H9 (cell line): ENCODE measurements at regions not wholly inside any gene's neighbourhood (a gene's known extent, or its start where the extent isn't known, plus 50 kb on each side); places are given as distances from the start of the nearest gene placed in this dataset.
A peak's percentile ranks its signal among the peaks of the same experiment; 100 is the strongest.

Experiments
- DNase-seq: peaks from one replicate; pipeline ENCODE4 v3.0.0-alpha.2; 2017
- H2AFZ ChIP-seq: one replicate; pipeline ENCODE4 v1.6.1; 2013; ENCODE audit warnings: mild to moderate bottlenecking, low read length, control low read depth, moderate library complexity
- H2AK5ac ChIP-seq: 2 replicates; pipeline ENCODE4 v1.6.1; 2013; ENCODE audit warnings: low read length, control low read depth, mixed read lengths; ENCODE audit not compliant: insufficient read length
- H2BK120ac ChIP-seq: one replicate; pipeline ENCODE4 v1.6.1; 2013; ENCODE audit warnings: low read depth, mild to moderate bottlenecking, low read length, control low read depth, inconsistent platforms; ENCODE audit not compliant: poor library complexity, severe bottlenecking
- H2BK12ac ChIP-seq: 2 replicates; pipeline ENCODE4 v1.6.1; 2013; ENCODE audit warnings: low read length, control low read depth, mixed read lengths, low read depth; ENCODE audit not compliant: insufficient read length
- H2BK15ac ChIP-seq: 2 replicates; pipeline ENCODE4 v1.6.1; 2013; ENCODE audit warnings: low read depth, low read length, control low read depth
- H2BK20ac ChIP-seq: one replicate; pipeline ENCODE4 v1.6.1; 2013; ENCODE audit warnings: low read depth, mild to moderate bottlenecking, low read length, control low read depth, inconsistent platforms; ENCODE audit not compliant: poor library complexity, severe bottlenecking
- H2BK5ac ChIP-seq: 2 replicates; pipeline ENCODE4 v1.6.1; 2013; ENCODE audit warnings: low read length, control low read depth, mixed read lengths; ENCODE audit not compliant: insufficient read length
- H3K14ac ChIP-seq: 2 replicates; pipeline ENCODE4 v1.6.1; 2013; ENCODE audit warnings: low read length, control low read depth; ENCODE audit not compliant: insufficient read depth
- H3K18ac ChIP-seq: 2 replicates; pipeline ENCODE4 v1.6.1; 2013; ENCODE audit warnings: low read depth, mild to moderate bottlenecking, mixed read lengths, low read length, control low read depth; ENCODE audit not compliant: insufficient read length
- H3K23ac ChIP-seq: 2 replicates; pipeline ENCODE4 v1.6.1; 2013; ENCODE audit warnings: low read length, control low read depth, mixed read lengths, low read depth; ENCODE audit not compliant: insufficient read length
- H3K23me2 ChIP-seq: 2 replicates; pipeline ENCODE4 v1.6.1; 2013; ENCODE audit warnings: low read depth, mild to moderate bottlenecking, mixed read lengths, low read length, control low read depth; ENCODE audit not compliant: insufficient read length, poor library complexity, severe bottlenecking
- H3K27ac ChIP-seq: 2 replicates; pipeline ENCODE4 v1.5.1; 2013; ENCODE audit warnings: low read length, control low read depth, mixed read lengths, low read depth; ENCODE audit not compliant: insufficient read length
- H3K27me3 ChIP-seq: 2 replicates; pipeline ENCODE4 v1.6.1; 2013; ENCODE audit warnings: low read length, control low read depth, inconsistent platforms; ENCODE audit not compliant: insufficient read depth
- H3K4ac ChIP-seq: 2 replicates; pipeline ENCODE4 v1.6.1; 2013; ENCODE audit warnings: low read depth, mild to moderate bottlenecking, control low read depth, inconsistent platforms, low read length, moderate library complexity
- H3K4me1 ChIP-seq: 2 replicates; pipeline ENCODE4 v1.6.1; 2013; ENCODE audit warnings: low read length, control low read depth, inconsistent platforms; ENCODE audit not compliant: insufficient read depth
- H3K4me2 ChIP-seq: 2 replicates; pipeline ENCODE4 v1.6.1; 2013; ENCODE audit warnings: low read length, control low read depth, mixed read lengths; ENCODE audit not compliant: insufficient read length, insufficient read depth
- H3K56ac ChIP-seq: 2 replicates; pipeline ENCODE4 v1.6.1; 2013; ENCODE audit warnings: low read depth, mild to moderate bottlenecking, mixed read lengths, low read length, control low read depth; ENCODE audit not compliant: insufficient read length
- H3K79me1 ChIP-seq: 2 replicates; pipeline ENCODE4 v1.6.1; 2013; ENCODE audit warnings: low read depth, mild to moderate bottlenecking, moderate library complexity, low read length, control low read depth, inconsistent platforms; ENCODE audit not compliant: insufficient read depth, poor library complexity, severe bottlenecking
- H3K79me2 ChIP-seq: 2 replicates; pipeline ENCODE4 v1.6.1; 2013; ENCODE audit warnings: low read length, control low read depth, inconsistent platforms; ENCODE audit not compliant: insufficient read depth
- H3K9ac ChIP-seq: 2 replicates; pipeline ENCODE4 v1.6.1; 2013; ENCODE audit warnings: low read length, control low read depth, mixed read lengths; ENCODE audit not compliant: insufficient read length; ENCODE audit errors: extremely low read depth
- H3K9me3 ChIP-seq: one replicate; pipeline ENCODE4 v1.6.1; 2013; ENCODE audit warnings: low read depth, low read length, inconsistent platforms; ENCODE audit not compliant: control insufficient read depth
- H3T11ph ChIP-seq: one replicate; pipeline ENCODE4 v1.6.1; 2013; ENCODE audit warnings: mild to moderate bottlenecking, low read length, control low read depth, inconsistent platforms
- H4K20me1 ChIP-seq: one replicate; pipeline ENCODE4 v1.6.1; 2013; ENCODE audit not compliant: control insufficient read depth, insufficient read length, insufficient read depth
- H4K5ac ChIP-seq: 2 replicates; pipeline ENCODE4 v1.6.1; 2013; ENCODE audit warnings: low read depth, mild to moderate bottlenecking, mixed read lengths, low read length, control low read depth; ENCODE audit not compliant: insufficient read length
- H4K8ac ChIP-seq: replicated peaks from 2 replicates; pipeline ENCODE4 v1.6.1; 2013; ENCODE audit warnings: low read length, control low read depth, mixed read lengths, low read depth; ENCODE audit not compliant: insufficient read length
- H4K91ac ChIP-seq: 2 replicates; pipeline ENCODE4 v1.6.1; 2013; ENCODE audit warnings: low read depth, mild to moderate bottlenecking, moderate library complexity, mixed read lengths, low read length, control low read depth; ENCODE audit not compliant: insufficient read length
- H3K27ac Mint-ChIP-seq, 3 experiments: 2 replicates in 2 of 3; 3 replicates in 1 of 3; pipeline ENCODE4 v1.8.0; 2020 to 2021; ENCODE audit warnings: mixed read lengths in 3 of 3, mild to moderate bottlenecking in 1 of 3, moderate library complexity in 1 of 3
- H3K27me3 Mint-ChIP-seq: 2 replicates; pipeline ENCODE4 v1.8.0; 2021; ENCODE audit warnings: low read depth, mild to moderate bottlenecking, moderate library complexity, mixed read lengths
- H3K36me3 Mint-ChIP-seq, 3 experiments: 2 replicates in 2 of 3; 3 replicates in 1 of 3; pipeline ENCODE4 v1.8.0; 2020 to 2021; ENCODE audit warnings: low read depth in 3 of 3, mixed read lengths in 3 of 3; ENCODE audit not compliant: insufficient read depth in 1 of 3
- H3K4me1 Mint-ChIP-seq, 2 experiments: 2 replicates each; pipeline ENCODE4 v1.8.0; 2020; ENCODE audit warnings: mixed read lengths in 2 of 2
- H3K4me3 Mint-ChIP-seq, 2 experiments: 2 replicates in 1 of 2; 3 replicates in 1 of 2; pipeline ENCODE4 v1.8.0; 2020 to 2021; ENCODE audit warnings: mild to moderate bottlenecking in 2 of 2, mixed read lengths in 2 of 2, moderate library complexity in 1 of 2
- H3K9me3 Mint-ChIP-seq, 2 experiments: 2 replicates in 1 of 2; 3 replicates in 1 of 2; pipeline ENCODE4 v1.8.0; 2020; ENCODE audit warnings: mild to moderate bottlenecking in 2 of 2, mixed read lengths in 2 of 2, moderate library complexity in 1 of 2
- WGBS: extraction: QIAGEN DNeasy Blood & Tissue Kit; methylation state at CpG from one replicate; pipeline ENCODE4 v1.1.7; 2013; ENCODE audit warnings: missing lambda C conversion rate, low lambda C conversion rate, mixed read lengths; ENCODE audit not compliant: insufficient read length; ENCODE audit errors: extremely low coverage; 5-methylcytosine and 5-hydroxymethylcytosine counted together
- TF ChIP-seq, protein P1 (sequence below): fragments of 200-600 bp; sonication (generic); conservative IDR thresholded peaks from 3 replicates; pipeline ENCODE4 v1.8.0; 2021; ENCODE audit warnings: antibody characterized with exemption, mild to moderate bottlenecking

DNA sequence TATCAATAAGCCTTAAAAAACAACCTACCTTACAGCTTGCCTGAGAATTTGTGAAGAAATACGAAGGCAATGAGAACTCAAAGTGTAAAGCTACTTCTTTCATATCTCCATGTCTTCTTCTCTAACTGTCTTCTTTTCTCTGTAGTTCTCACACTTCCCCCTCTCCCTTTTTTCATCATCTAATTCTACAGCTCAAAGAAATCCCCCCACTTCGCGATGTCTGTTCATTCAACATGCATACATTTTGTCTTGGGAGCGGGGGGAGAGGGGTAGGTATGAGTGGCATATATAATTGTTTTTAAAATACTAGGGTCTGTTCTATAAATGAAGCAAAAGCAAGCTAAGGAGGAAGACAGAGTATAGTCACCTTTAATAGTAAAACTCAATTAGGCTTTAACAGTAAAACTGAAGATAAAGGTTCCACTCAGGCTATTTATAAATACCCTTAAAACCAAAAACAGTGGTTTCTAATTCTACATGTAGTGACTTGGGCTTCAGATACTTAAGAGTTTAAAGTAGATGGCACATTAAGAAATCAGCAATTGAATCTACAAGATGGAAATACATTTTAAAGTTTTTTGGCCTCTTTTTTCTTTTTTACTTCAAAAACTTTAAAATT, 106.9 kb downstream of the KLF12 start:
- Histone ChIP-seq H3K79me1 (no peaks in the 10 kb centered on the region), H3K18ac (no peak overlapping the region), H3K4me1 (no peaks in the 10 kb centered on the region; the same call in 1 of the 2 replicates), H3K56ac (no peak overlapping the region), H2BK20ac (no peak overlapping the region), H3K14ac (no peak overlapping the region), H3K27ac (peak overlapping the region; percentile 15), H3K79me2 (no peaks in the 10 kb centered on the region), H3T11ph (no peak overlapping the region), H4K20me1 (no peaks in the 10 kb centered on the region), H3K23ac (no peak overlapping the region), H3K9me3 (no peaks in the 10 kb centered on the region), H3K27me3 (no peaks in the 10 kb centered on the region), H4K5ac (no peak overlapping the region), H3K4ac (no peak overlapping the region), H2BK12ac (no peak overlapping the region), H3K9ac (no peak overlapping the region), H3K4me2 (peak overlapping the region; percentile 28), H2AFZ (no peak overlapping the region), H4K8ac (no peak overlapping the region), H4K91ac (no peak overlapping the region), H2AK5ac (no peak overlapping the region), H2BK5ac (no peak overlapping the region), H2BK120ac (no peak overlapping the region), H2BK15ac (no peak overlapping the region), H3K23me2 (no peaks in the 10 kb centered on the region)
- peak overlapping the region; percentile 39 to 66 for H3K4me3 Mint-ChIP-seq
- no peak for DNase-seq
- TF ChIP-seq, protein P1, sequence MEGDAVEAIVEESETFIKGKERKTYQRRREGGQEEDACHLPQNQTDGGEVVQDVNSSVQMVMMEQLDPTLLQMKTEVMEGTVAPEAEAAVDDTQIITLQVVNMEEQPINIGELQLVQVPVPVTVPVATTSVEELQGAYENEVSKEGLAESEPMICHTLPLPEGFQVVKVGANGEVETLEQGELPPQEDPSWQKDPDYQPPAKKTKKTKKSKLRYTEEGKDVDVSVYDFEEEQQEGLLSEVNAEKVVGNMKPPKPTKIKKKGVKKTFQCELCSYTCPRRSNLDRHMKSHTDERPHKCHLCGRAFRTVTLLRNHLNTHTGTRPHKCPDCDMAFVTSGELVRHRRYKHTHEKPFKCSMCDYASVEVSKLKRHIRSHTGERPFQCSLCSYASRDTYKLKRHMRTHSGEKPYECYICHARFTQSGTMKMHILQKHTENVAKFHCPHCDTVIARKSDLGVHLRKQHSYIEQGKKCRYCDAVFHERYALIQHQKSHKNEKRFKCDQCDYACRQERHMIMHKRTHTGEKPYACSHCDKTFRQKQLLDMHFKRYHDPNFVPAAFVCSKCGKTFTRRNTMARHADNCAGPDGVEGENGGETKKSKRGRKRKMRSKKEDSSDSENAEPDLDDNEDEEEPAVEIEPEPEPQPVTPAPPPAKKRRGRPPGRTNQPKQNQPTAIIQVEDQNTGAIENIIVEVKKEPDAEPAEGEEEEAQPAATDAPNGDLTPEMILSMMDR, result no peak
- peaks cover 3 to 5% of the 10 kb centered on the region in 2 experiments; a peak in 3 of 5 replicates for H3K9me3 Mint-ChIP-seq
- peaks cover 40 to 49% of the 10 kb centered on the region in 2 experiments for H3K4me1 Mint-ChIP-seq
- WGBS, result no CpG with 5 or more reads among the region's 4 CpGs
- H3K36me3 Mint-ChIP-seq, result peaks cover 6 to 14% (median 10%) of the 10 kb centered on the region in 3 experiments; a peak in 6 of 7 replicates
- H3K27me3 Mint-ChIP-seq, result peaks cover 7% of the 10 kb centered on the region
- peak overlapping the region; percentile 33 to 98 (median 91); a peak in 6 of 7 replicates for H3K27ac Mint-ChIP-seq
